Left hindlimb (tissue), 1 donor: ENCODE measurements at regions not wholly inside any gene's neighbourhood (a gene's known extent, or its start where the extent isn't known, plus 50 kb on each side); places are given as distances from the start of the nearest gene placed in this dataset.

Source experiments
- DNase-seq: peaks from one replicate; pipeline ENCODE4 v3.0.0-alpha.2; 2018

GRCh38 chr4:24279469-24279868, 304.9 kb downstream of the DHX15 start:
- DNase-seq = no peak

GRCh38 chr4:24278693-24279092, 305.7 kb downstream of the DHX15 start:
- no peak for DNase-seq

- no peak for DNase-seq
These were observed 309.9 kb downstream of the DHX15 start for GRCh38 chr4:24274381-24274941.

- no peak for DNase-seq
These were observed 311.2 kb downstream of the DHX15 start for GRCh38 chr4:24273136-24273535.

- no peak for DNase-seq
These were observed 317.2 kb downstream of the DHX15 start for GRCh38 chr4:24266951-24267722.

- DNase-seq = no peak
These were observed 318.4 kb downstream of the DHX15 start for GRCh38 chr4:24265989-24266388.

GRCh38 chr4:24262616-24263015, 321.7 kb downstream of the DHX15 start:
- no peak for DNase-seq

GRCh38 chr4:24262084-24262483, 322.3 kb downstream of the DHX15 start:
- DNase-seq = no peak

- no peak for DNase-seq
These were observed 323.3 kb downstream of the DHX15 start for GRCh38 chr4:24260923-24261564.

GRCh38 chr4:24260133-24260715, 324.1 kb downstream of the DHX15 start:
- DNase-seq = no peak

GRCh38 chr4:24256547-24256946, 327.8 kb downstream of the DHX15 start:
- DNase-seq = no peak

- no peak for DNase-seq
These were observed 328.3 kb downstream of the DHX15 start for GRCh38 chr4:24256066-24256465.

- DNase-seq = no peak
These were observed 332.2 kb downstream of the DHX15 start for GRCh38 chr4:24252121-24252520.

- DNase-seq = no peak
These were observed 332.8 kb downstream of the DHX15 start for GRCh38 chr4:24251589-24251988.

GRCh38 chr4:24249972-24250371, 334.4 kb downstream of the DHX15 start:
- DNase-seq = no peak

GRCh38 chr4:24248674-24249630, 335.4 kb downstream of the DHX15 start:
- peak; percentile 53 for DNase-seq

- peak; percentile 41 for DNase-seq
These were observed 338.9 kb downstream of the DHX15 start for GRCh38 chr4:24245491-24245820.

GRCh38 chr4:24244663-24245490, 339.5 kb downstream of the DHX15 start:
- peak; percentile 51 for DNase-seq

- no peak for DNase-seq
These were observed 340.7 kb downstream of the DHX15 start for GRCh38 chr4:24243641-24244040.

- DNase-seq = no peak
These were observed 342.8 kb downstream of the DHX15 start for GRCh38 chr4:24241511-24241910.

- DNase-seq = no peak
These were observed 343.7 kb downstream of the DHX15 start for GRCh38 chr4:24240655-24241054.

GRCh38 chr4:24237709-24238108, 346.6 kb downstream of the DHX15 start:
- no peak for DNase-seq
